CD4-positive, CD25-positive, alpha-beta regulatory T cell (primary cell): ENCODE measurements at regions not wholly inside any gene's neighbourhood (a gene's known extent, or its start where the extent isn't known, plus 50 kb on each side); places are given as distances from the start of the nearest gene placed in this dataset.
"Not testable (repeated sequence)": the region's sequence is repeated elsewhere in the genome, so short reads cannot be mapped to it uniquely, and the experiment has no call there.

ENCODE experiments used
- ATAC-seq, 2 donors: fragments of 150-1000 bp; cut with Tn5 transposase; one replicate each; pipeline ENCODE4 v1.10.0; 2021; ENCODE audit warnings: low read depth in 2 of 2, moderate number of reproducible peaks in 2 of 2, moderate library complexity in 1 of 2
- DNase-seq, 3 donors: peaks; one replicate each; pipeline versions ENCODE4 v3.0.0 to v3.0.0-alpha.2; 2012 to 2022; ENCODE audit warnings: mixed read lengths in 1 of 3
- H3K27ac ChIP-seq: one replicate; pipeline ENCODE4 v1.7.0; 2013; ENCODE audit warnings: mild to moderate bottlenecking, low read length; ENCODE audit not compliant: insufficient read depth, poor library complexity, severe bottlenecking
- H3K27me3 ChIP-seq: one replicate; pipeline ENCODE4 v1.7.0; 2013; ENCODE audit warnings: low read length; ENCODE audit not compliant: control insufficient read depth, insufficient read depth
- H3K36me3 ChIP-seq: one replicate; pipeline ENCODE4 v1.7.0; 2013; ENCODE audit warnings: mild to moderate bottlenecking, low read length, moderate library complexity; ENCODE audit not compliant: control insufficient read depth, insufficient read depth
- H3K4me1 ChIP-seq: 2 replicates; pipeline ENCODE4 v1.7.0; 2013; ENCODE audit warnings: mild to moderate bottlenecking, low read length; ENCODE audit not compliant: insufficient read depth, control insufficient read depth, poor library complexity, severe bottlenecking
- H3K4me3 ChIP-seq: one replicate; pipeline ENCODE4 v1.7.0; 2013; ENCODE audit warnings: low read depth, mild to moderate bottlenecking, low read length, moderate library complexity
- H3K9me3 ChIP-seq, 2 experiments: 1 replicate in 1 of 2; 2 replicates in 1 of 2; pipeline ENCODE4 v1.7.0; 2013; ENCODE audit warnings: low read length in 2 of 2, mild to moderate bottlenecking in 1 of 2, moderate library complexity in 1 of 2; ENCODE audit not compliant: control insufficient read depth in 2 of 2
- H3K27ac Mint-ChIP-seq, 3 donors: one replicate each; pipeline ENCODE4 v1.8.0; 2020 to 2022; ENCODE audit warnings: mild to moderate bottlenecking in 3 of 3, mixed read lengths in 3 of 3, moderate library complexity in 2 of 3
- H3K27me3 Mint-ChIP-seq: one replicate; pipeline ENCODE4 v1.8.0; 2022; ENCODE audit warnings: mild to moderate bottlenecking, mixed read lengths
- H3K36me3 Mint-ChIP-seq: one replicate; pipeline ENCODE4 v1.8.0; 2020; ENCODE audit warnings: mixed read lengths
- H3K4me1 Mint-ChIP-seq, 4 donors: one replicate each; pipeline ENCODE4 v1.8.0; 2020 to 2022; ENCODE audit warnings: mixed read lengths in 4 of 4, mild to moderate bottlenecking in 1 of 4
- H3K4me3 Mint-ChIP-seq, 4 donors: one replicate each; pipeline ENCODE4 v1.8.0; 2020 to 2022; ENCODE audit warnings: mild to moderate bottlenecking in 4 of 4, mixed read lengths in 4 of 4, moderate library complexity in 3 of 4
- H3K9me3 Mint-ChIP-seq, 7 donors: one replicate each; pipeline ENCODE4 v1.8.0; 2020 to 2022; ENCODE audit warnings: mixed read lengths in 7 of 7, mild to moderate bottlenecking in 3 of 7, moderate library complexity in 2 of 7

GRCh38 chr17:22303865-22304264 lies 611.5 kb downstream of the KCNJ18 start:
- no peaks in the 10 kb centered on the region for H3K36me3 ChIP-seq
- H3K27ac ChIP-seq = no peak overlapping the region
- H3K4me3 ChIP-seq = no peak overlapping the region
- Mint-ChIP-seq H3K36me3 (no peaks in the 10 kb centered on the region), H3K27me3 (no peaks in the 10 kb centered on the region), H3K27ac (no peak overlapping the region), H3K4me3 (no peak overlapping the region), H3K9me3 (peaks cover 0 to 32% (median 11%) of the 10 kb centered on the region in 7 donors), H3K4me1 (no peaks in the 10 kb centered on the region)
- DNase-seq (no peak), ATAC-seq (no peak)
- H3K27me3 ChIP-seq = no peaks in the 10 kb centered on the region
- no peaks in the 10 kb centered on the region for H3K4me1 ChIP-seq
- H3K9me3 ChIP-seq = peaks cover 2 to 55% of the 10 kb centered on the region in 2 experiments

DNA sequence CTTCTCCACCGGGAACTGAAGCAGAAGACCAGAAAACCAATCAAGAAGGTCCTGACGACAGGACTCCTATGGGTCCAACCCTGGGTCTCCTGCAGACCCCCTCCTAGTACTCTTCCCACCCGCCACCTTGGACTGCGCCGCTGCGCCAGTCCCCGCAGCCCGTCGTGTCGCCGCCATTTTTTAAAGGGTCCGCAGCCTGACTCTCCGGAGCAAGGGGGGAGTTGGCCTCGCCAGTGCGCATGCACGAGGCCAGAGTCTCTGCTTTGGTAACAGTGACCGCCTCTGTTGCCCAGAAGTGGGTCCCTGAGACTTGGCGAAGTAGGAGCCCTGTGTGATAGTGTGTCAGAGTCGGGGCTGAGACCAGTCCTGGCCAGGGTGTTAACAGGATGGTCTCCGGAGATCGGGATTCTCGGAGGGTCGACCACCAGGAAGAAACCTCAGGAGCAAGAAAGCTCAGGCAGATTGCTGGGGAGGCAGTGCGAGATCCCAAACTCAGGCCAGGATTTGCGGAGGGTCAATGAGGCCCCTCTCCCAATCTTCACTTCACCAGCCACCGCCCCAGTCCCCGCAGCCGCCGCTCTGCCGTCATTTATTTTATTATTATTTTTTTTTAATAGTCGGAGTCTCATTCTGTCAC lies 612.5 kb downstream of the KCNJ18 start:
- no peaks in the 10 kb centered on the region for H3K27me3 ChIP-seq
- ATAC-seq = no peak
- H3K4me1 ChIP-seq = no peaks in the 10 kb centered on the region
- H3K27me3 Mint-ChIP-seq = no peaks in the 10 kb centered on the region
- DNase-seq = no peak
- no peak overlapping the region for H3K27ac Mint-ChIP-seq
- H3K4me3 Mint-ChIP-seq = no peak overlapping the region
- no peaks in the 10 kb centered on the region for H3K36me3 Mint-ChIP-seq
- peaks cover 0 to 50% of the 10 kb centered on the region in 2 experiments for H3K9me3 ChIP-seq
- H3K36me3 ChIP-seq = no peaks in the 10 kb centered on the region
- H3K9me3 Mint-ChIP-seq = peaks cover 0 to 27% (median 11%) of the 10 kb centered on the region in 7 donors
- no peak overlapping the region for H3K4me3 ChIP-seq
- no peak overlapping the region for H3K27ac ChIP-seq
- H3K4me1 Mint-ChIP-seq = no peaks in the 10 kb centered on the region

GRCh38 chr17:22305356-22306071 lies 613.2 kb downstream of the KCNJ18 start:
- ATAC-seq = no peak
- H3K9me3 Mint-ChIP-seq = peaks cover 4 to 32% (median 14%) of the 10 kb centered on the region in 7 donors
- no peak overlapping the region for H3K4me3 ChIP-seq
- no peaks in the 10 kb centered on the region for H3K4me1 Mint-ChIP-seq
- H3K27me3 ChIP-seq = no peaks in the 10 kb centered on the region
- no peak overlapping the region for H3K27ac ChIP-seq
- no peak overlapping the region for H3K27ac Mint-ChIP-seq
- H3K4me1 ChIP-seq = no peaks in the 10 kb centered on the region
- DNase-seq = no peak
- no peaks in the 10 kb centered on the region for H3K27me3 Mint-ChIP-seq
- H3K9me3 ChIP-seq = peaks cover 0 to 43% of the 10 kb centered on the region in 2 experiments
- H3K36me3 Mint-ChIP-seq = no peaks in the 10 kb centered on the region
- no peaks in the 10 kb centered on the region for H3K36me3 ChIP-seq
- no peak overlapping the region for H3K4me3 Mint-ChIP-seq

- not testable (repeated sequence) for H3K36me3 Mint-ChIP-seq, H3K9me3 ChIP-seq, H3K27ac Mint-ChIP-seq, H3K4me1 ChIP-seq, H3K27me3 ChIP-seq, ATAC-seq, H3K27me3 Mint-ChIP-seq, H3K36me3 ChIP-seq, DNase-seq, H3K27ac ChIP-seq, H3K4me1 Mint-ChIP-seq, H3K4me3 Mint-ChIP-seq, H3K4me3 ChIP-seq
- peaks cover 4 to 26% (median 13%) of the 10 kb centered on the region in 7 donors for H3K9me3 Mint-ChIP-seq
These were observed 618.0 kb downstream of the KCNJ18 start for GRCh38 chr17:22310292-22310691.

GRCh38 chr17:22310717-22311686 lies 618.7 kb downstream of the KCNJ18 start:
- H3K4me3 ChIP-seq = no peak overlapping the region
- H3K27ac Mint-ChIP-seq = no peak overlapping the region
- no peaks in the 10 kb centered on the region for H3K36me3 Mint-ChIP-seq
- no peaks in the 10 kb centered on the region for H3K4me1 ChIP-seq
- H3K9me3 ChIP-seq = peaks cover 0 to 3% of the 10 kb centered on the region in 2 experiments
- no peak overlapping the region for H3K4me3 Mint-ChIP-seq
- no peaks in the 10 kb centered on the region for H3K27me3 ChIP-seq
- peaks cover 4 to 19% (median 10%) of the 10 kb centered on the region in 7 donors for H3K9me3 Mint-ChIP-seq
- H3K27me3 Mint-ChIP-seq = no peaks in the 10 kb centered on the region
- no peak overlapping the region for H3K27ac ChIP-seq
- H3K4me1 Mint-ChIP-seq = no peaks in the 10 kb centered on the region
- DNase-seq = no peak
- ATAC-seq = no peak
- H3K36me3 ChIP-seq = no peaks in the 10 kb centered on the region

GRCh38 chr17:22321001-22321400 lies 628.7 kb downstream of the KCNJ18 start:
- not testable (repeated sequence) for H3K27ac ChIP-seq, H3K4me1 ChIP-seq, H3K27ac Mint-ChIP-seq, H3K4me3 Mint-ChIP-seq, H3K4me1 Mint-ChIP-seq, H3K27me3 ChIP-seq, H3K27me3 Mint-ChIP-seq, H3K36me3 ChIP-seq, H3K36me3 Mint-ChIP-seq, H3K9me3 ChIP-seq, DNase-seq, ATAC-seq, H3K4me3 ChIP-seq
- peaks cover 0 to 36% (median 11%) of the 10 kb centered on the region in 7 donors for H3K9me3 Mint-ChIP-seq

DNA sequence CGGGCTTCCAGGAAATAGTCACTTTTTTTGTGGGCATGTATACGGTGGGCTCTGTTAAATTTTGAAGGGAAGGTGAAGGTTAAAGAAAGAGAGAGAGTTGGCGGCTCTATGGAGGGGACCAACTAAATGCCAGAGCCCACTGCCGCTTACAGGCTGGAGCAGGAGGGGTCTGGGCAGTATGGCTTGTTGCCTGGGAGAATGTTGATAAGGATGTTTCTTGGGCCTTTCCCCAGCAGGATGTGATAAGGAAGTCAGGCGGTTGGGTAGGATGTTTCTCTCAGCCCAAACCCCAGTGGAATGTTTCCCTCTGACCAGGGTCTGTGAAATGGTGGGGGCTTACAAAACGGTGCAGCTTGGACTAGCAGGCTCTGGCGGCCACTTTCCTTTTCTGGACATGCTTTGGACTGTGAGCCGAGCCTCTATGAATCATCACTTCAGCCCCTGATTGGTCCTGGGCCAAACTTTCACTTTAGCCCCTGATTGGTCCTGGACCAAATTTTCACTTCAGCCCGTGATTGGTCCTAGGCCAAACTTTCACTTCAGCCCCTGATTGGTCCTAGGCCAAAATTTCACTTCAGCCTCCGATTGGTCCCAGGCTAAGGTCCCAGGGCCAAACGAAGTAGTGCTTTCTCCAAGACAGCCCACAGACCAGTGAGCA lies 630.7 kb downstream of the KCNJ18 start:
- not testable (repeated sequence) for H3K4me1 ChIP-seq, H3K4me3 ChIP-seq, H3K4me3 Mint-ChIP-seq, H3K27me3 ChIP-seq, H3K36me3 Mint-ChIP-seq, H3K27ac ChIP-seq, H3K27me3 Mint-ChIP-seq, H3K9me3 ChIP-seq, H3K4me1 Mint-ChIP-seq, H3K27ac Mint-ChIP-seq, ATAC-seq, DNase-seq, H3K36me3 ChIP-seq
- H3K9me3 Mint-ChIP-seq = peaks cover 0 to 36% (median 11%) of the 10 kb centered on the region in 7 donors
